ENCODE measurements at regions not wholly inside any gene's neighbourhood (a gene's known extent, or its start where the extent isn't known, plus 50 kb on each side); places are given as distances from the start of the nearest gene placed in this dataset.
A peak's percentile ranks its signal among the peaks of the same experiment; 100 is the strongest.
"Not testable (repeated sequence)": the region's sequence is repeated elsewhere in the genome, so short reads cannot be mapped to it uniquely, and the experiment has no call there.

- in situ Hi-C loops (cut with MboI; ENCODE audit: low pct_unique_long_range_greater_than_20kb, low sequenced_read_pairs), result no loop called here
- DNase-seq, result peak; percentile 21
These were observed 997.6 kb upstream of the CITED2 start for GRCh38 chr6:140372064-140372463.

- in situ Hi-C loops (cut with MboI; ENCODE audit: low pct_unique_long_range_greater_than_20kb, low sequenced_read_pairs), result no loop called here
- DNase-seq, result peak; percentile 15
These were observed 996.8 kb upstream of the CITED2 start for GRCh38 chr6:140370976-140371870.

- in situ Hi-C loops (cut with MboI; ENCODE audit: low pct_unique_long_range_greater_than_20kb, low sequenced_read_pairs), result no loop called here
- no peak for DNase-seq
These were observed 996.0 kb upstream of the CITED2 start for GRCh38 chr6:140370441-140370840.

- DNase-seq, result no peak
- in situ Hi-C loops (cut with MboI; ENCODE audit: low pct_unique_long_range_greater_than_20kb, low sequenced_read_pairs), result no loop called here
These were observed 992.5 kb upstream of the CITED2 start for GRCh38 chr6:140366991-140367390.

GRCh38 chr6:140364916-140365315 is 990.5 kb upstream of the CITED2 start:
- DNase-seq, result no peak
- in situ Hi-C loops (cut with MboI; ENCODE audit: low pct_unique_long_range_greater_than_20kb, low sequenced_read_pairs), result no loop called here

- DNase-seq, result no peak
- in situ Hi-C loops (cut with MboI; ENCODE audit: low pct_unique_long_range_greater_than_20kb, low sequenced_read_pairs), result no loop called here
These were observed 986.2 kb upstream of the CITED2 start for GRCh38 chr6:140360651-140361050.

GRCh38 chr6:140355476-140355875 is 981.0 kb upstream of the CITED2 start:
- DNase-seq, result no peak
- in situ Hi-C loops (cut with MboI; ENCODE audit: low pct_unique_long_range_greater_than_20kb, low sequenced_read_pairs), result no loop called here

GRCh38 chr6:140354296-140354695 is 979.8 kb upstream of the CITED2 start:
- DNase-seq, result no peak
- in situ Hi-C loops (cut with MboI; ENCODE audit: low pct_unique_long_range_greater_than_20kb, low sequenced_read_pairs), result no loop called here

GRCh38 chr6:140353536-140353935 is 979.1 kb upstream of the CITED2 start:
- DNase-seq, result no peak
- in situ Hi-C loops (cut with MboI; ENCODE audit: low pct_unique_long_range_greater_than_20kb, low sequenced_read_pairs), result no loop called here

GRCh38 chr6:140346428-140346827 is 972.0 kb upstream of the CITED2 start:
- in situ Hi-C loops (cut with MboI; ENCODE audit: low pct_unique_long_range_greater_than_20kb, low sequenced_read_pairs), result no loop called here
- peak; percentile 45 for DNase-seq

- DNase-seq, result no peak
- in situ Hi-C loops (cut with MboI; ENCODE audit: low pct_unique_long_range_greater_than_20kb, low sequenced_read_pairs), result no loop called here
These were observed 971.5 kb upstream of the CITED2 start for GRCh38 chr6:140345935-140346334.

- in situ Hi-C loops (cut with MboI; ENCODE audit: low pct_unique_long_range_greater_than_20kb, low sequenced_read_pairs), result no loop called here
- no peak for DNase-seq
These were observed 969.9 kb upstream of the CITED2 start for GRCh38 chr6:140344142-140344913.

- in situ Hi-C loops (cut with MboI; ENCODE audit: low pct_unique_long_range_greater_than_20kb, low sequenced_read_pairs), result no loop called here
- DNase-seq, result no peak
These were observed 968.7 kb upstream of the CITED2 start for GRCh38 chr6:140343128-140343527.

GRCh38 chr6:140341272-140341671 is 966.8 kb upstream of the CITED2 start:
- in situ Hi-C loops (cut with MboI; ENCODE audit: low pct_unique_long_range_greater_than_20kb, low sequenced_read_pairs), result no loop called here

GRCh38 chr6:140340795-140341194 is 966.3 kb upstream of the CITED2 start:
- in situ Hi-C loops (cut with MboI; ENCODE audit: low pct_unique_long_range_greater_than_20kb, low sequenced_read_pairs), result no loop called here
- DNase-seq, result no peak

More at GRCh38 chr6:140341272-140341671, 966.8 kb upstream of the CITED2 start:
- no peak for DNase-seq

- DNase-seq; in situ Hi-C loops (cut with MboI; ENCODE audit: low pct_unique_long_range_greater_than_20kb, low sequenced_read_pairs): not testable (repeated sequence)
These were observed 964.6 kb upstream of the CITED2 start for GRCh38 chr6:140339084-140339483.

- DNase-seq, result peak; percentile 59
- in situ Hi-C loops (cut with MboI; ENCODE audit: low pct_unique_long_range_greater_than_20kb, low sequenced_read_pairs), result no loop called here
These were observed 947.4 kb upstream of the CITED2 start for GRCh38 chr6:140321891-140322290.

- peak; percentile 89 for DNase-seq
- in situ Hi-C loops (cut with MboI; ENCODE audit: low pct_unique_long_range_greater_than_20kb, low sequenced_read_pairs), result no loop called here
These were observed 945.9 kb upstream of the CITED2 start for GRCh38 chr6:140320081-140321080.

GRCh38 chr6:140319209-140319608 is 944.8 kb upstream of the CITED2 start:
- in situ Hi-C loops (cut with MboI; ENCODE audit: low pct_unique_long_range_greater_than_20kb, low sequenced_read_pairs), result no loop called here
- DNase-seq, result no peak
